T-helper 22 cell (primary cell): ENCODE measurements at regions not wholly inside any gene's neighbourhood (a gene's known extent, or its start where the extent isn't known, plus 50 kb on each side); places are given as distances from the start of the nearest gene placed in this dataset.
"Not testable (repeated sequence)": the region's sequence is repeated elsewhere in the genome, so short reads cannot be mapped to it uniquely, and the experiment has no call there.

Experiments used
- DNase-seq: peaks from one replicate; pipeline ENCODE4 v3.0.0-alpha.2; 2020; ENCODE audit warnings: low read depth

- DNase-seq = no peak
Measured at GRCh38 chr17:64772845-64773299, 110.8 kb upstream of the SMURF2 start.

GRCh38 chr17:64771980-64772844 lies 110.1 kb upstream of the SMURF2 start:
- no peak for DNase-seq

- no peak for DNase-seq
Measured at GRCh38 chr17:64769712-64770111, 107.6 kb upstream of the SMURF2 start.

- no peak for DNase-seq
Measured at GRCh38 chr17:64767269-64767997, 105.3 kb upstream of the SMURF2 start.

GRCh38 chr17:64765191-64765889 lies 103.2 kb upstream of the SMURF2 start:
- no peak for DNase-seq

- no peak for DNase-seq
Measured at GRCh38 chr17:64750891-64751677, 89.0 kb upstream of the SMURF2 start.

GRCh38 chr17:64750478-64750877 lies 88.4 kb upstream of the SMURF2 start:
- DNase-seq = no peak

GRCh38 chr17:64749306-64749705 lies 87.2 kb upstream of the SMURF2 start:
- no peak for DNase-seq

GRCh38 chr17:64747938-64748540 lies 85.9 kb upstream of the SMURF2 start:
- DNase-seq = no peak

- no peak for DNase-seq
Measured at GRCh38 chr17:64742326-64742725, 80.2 kb upstream of the SMURF2 start.

GRCh38 chr17:64741916-64742315 lies 79.8 kb upstream of the SMURF2 start:
- DNase-seq = not testable (repeated sequence)

- DNase-seq = no peak
Measured at GRCh38 chr17:64741038-64741641, 79.0 kb upstream of the SMURF2 start.

GRCh38 chr17:64739316-64740058 lies 77.4 kb upstream of the SMURF2 start:
- DNase-seq = no peak

- DNase-seq = no peak
Measured at GRCh38 chr17:64736804-64737492, 74.8 kb upstream of the SMURF2 start.

GRCh38 chr17:64732336-64733006 lies 70.4 kb upstream of the SMURF2 start:
- DNase-seq = no peak

GRCh38 chr17:64730023-64730422 lies 67.9 kb upstream of the SMURF2 start:
- DNase-seq = not testable (repeated sequence)

- no peak for DNase-seq
Measured at GRCh38 chr17:64729201-64729600, 67.1 kb upstream of the SMURF2 start.

- DNase-seq = no peak
Measured at GRCh38 chr17:64728041-64728695, 66.1 kb upstream of the SMURF2 start.
